HL-60 (cell line): ENCODE measurements at regions not wholly inside any gene's neighbourhood (a gene's known extent, or its start where the extent isn't known, plus 50 kb on each side); places are given as distances from the start of the nearest gene placed in this dataset.

ENCODE experiments used
- DNase-seq, 2 experiments: peaks; one replicate each; pipeline ENCODE4 v3.0.0-alpha.2; 2010 to 2020; ENCODE audit warnings: low read depth in 1 of 2, low spot score in 1 of 2
- H3K27ac ChIP-seq: fragments of 250-450 bp; sonication (Bioruptor Pico); replicated peaks from 2 replicates; pipeline ENCODE4 v1.5.1; 2020; ENCODE audit warnings: mild to moderate bottlenecking, moderate library complexity
- H3K27me3 ChIP-seq: fragments of 250-450 bp; sonication (Bioruptor Pico); 2 replicates; pipeline ENCODE4 v1.5.1; 2021; ENCODE audit warnings: mild to moderate bottlenecking, moderate library complexity; ENCODE audit not compliant: insufficient read depth, poor library complexity, severe bottlenecking
- H3K4me3 ChIP-seq: replicated peaks from 2 replicates; pipeline ENCODE4 v1.5.1; 2011; ENCODE audit warnings: mild to moderate bottlenecking, control low read depth, low read length; ENCODE audit not compliant: insufficient read depth
- CTCF ChIP-seq: IDR thresholded peaks from one replicate; pipeline ENCODE4 v1.5.1; 2011; ENCODE audit warnings: low read length, control low read depth, inconsistent platforms; ENCODE audit not compliant: insufficient read depth
- GABPA ChIP-seq: IDR thresholded peaks from 2 replicates; pipeline ENCODE4 v1.6.1; 2012; ENCODE audit warnings: low read depth
- POLR2AphosphoS5 ChIP-seq: IDR thresholded peaks from 2 replicates; pipeline ENCODE4 v1.6.1; 2012; ENCODE audit warnings: low read depth
- REST ChIP-seq: IDR thresholded peaks from 2 replicates; pipeline ENCODE4 v1.6.1; 2012; ENCODE audit warnings: low read depth; ENCODE audit not compliant: insufficient replicate concordance
- SPI1 ChIP-seq: IDR thresholded peaks from 2 replicates; pipeline ENCODE4 v1.6.1; 2012; ENCODE audit warnings: low read depth, mild to moderate bottlenecking, borderline replicate concordance

GRCh38 chr2:217218269-217219163 lies 358.7 kb upstream of the TNP1 start:
- H3K4me3 ChIP-seq, result no peak overlapping the region

GRCh38 chr2:217216982-217217381 lies 357.1 kb upstream of the TNP1 start:
- Histone ChIP-seq H3K4me3 (no peak overlapping the region), H3K27me3 (no peaks in the 10 kb centered on the region), H3K27ac (no peak overlapping the region)
- no peak for DNase-seq
- TF ChIP-seq CTCF, result no peak
- no peak for TF ChIP-seq REST
- TF ChIP-seq POLR2AphosphoS5, result no peak
- no peak for TF ChIP-seq GABPA
- no peak for TF ChIP-seq SPI1

More at GRCh38 chr2:217218269-217219163, 358.7 kb upstream of the TNP1 start:
- peak; percentile 83 to 91 for DNase-seq
- Histone ChIP-seq H3K27ac (no peak overlapping the region), H3K27me3 (no peaks in the 10 kb centered on the region)
- peak; percentile 90 for TF ChIP-seq POLR2AphosphoS5
- TF ChIP-seq CTCF, result no peak
- peak; percentile 71; the same call in 1 of the 2 replicates for TF ChIP-seq SPI1
- peak; percentile 73 for TF ChIP-seq GABPA
- TF ChIP-seq REST, result no peak

- H3K27me3 ChIP-seq, result no peaks in the 10 kb centered on the region
- DNase-seq, result no peak
- no peak overlapping the region for H3K27ac ChIP-seq
- no peak overlapping the region for H3K4me3 ChIP-seq
- no peak for TF ChIP-seq GABPA
- TF ChIP-seq CTCF, result no peak
These were observed 356.5 kb upstream of the TNP1 start for GRCh38 chr2:217216316-217216715.
